Spleen (tissue), 7 donors: ENCODE measurements at regions not wholly inside any gene's neighbourhood (a gene's known extent, or its start where the extent isn't known, plus 50 kb on each side); places are given as distances from the start of the nearest gene placed in this dataset.

ENCODE experiments used
- POLR2A ChIP-seq, 3 donors: fragments of 450-650 bp; IDR thresholded peaks; one replicate each; pipeline ENCODE4 v1.5.1; 2017; ENCODE audit warnings: antibody characterized with exemption in 3 of 3, mild to moderate bottlenecking in 1 of 3
- POLR2AphosphoS5 ChIP-seq, 3 donors: sonication (generic); formaldehyde crosslinking; IDR thresholded peaks; one replicate each; pipeline ENCODE4 v1.5.1; 2017; ENCODE audit warnings: antibody characterized with exemption in 3 of 3
- TF ChIP-seq, protein P1 (sequence below), 11 experiments: fragments of 200-600 bp in 7 of 11; fragments of 450-650 bp in 4 of 11; sonication (generic) in 4 of 11; IDR thresholded peaks in 8 of 11; conservative IDR thresholded peaks in 3 of 11; 1 replicate in 7 of 11; 2 replicates in 4 of 11; pipeline versions ENCODE4 v1.4.0 to v1.8.0; 2016 to 2021; ENCODE audit warnings: antibody characterized with exemption in 11 of 11, inconsistent platforms in 4 of 11, mild to moderate bottlenecking in 1 of 11
- donor health status: DM: no; HTN: no; CAD: no; lungs with moderate emphysema.
- donor health status: DM: no; HTN: no; CAD: no.
- donor health status: DM: no; HTN: no; CAD: no.

DNA sequence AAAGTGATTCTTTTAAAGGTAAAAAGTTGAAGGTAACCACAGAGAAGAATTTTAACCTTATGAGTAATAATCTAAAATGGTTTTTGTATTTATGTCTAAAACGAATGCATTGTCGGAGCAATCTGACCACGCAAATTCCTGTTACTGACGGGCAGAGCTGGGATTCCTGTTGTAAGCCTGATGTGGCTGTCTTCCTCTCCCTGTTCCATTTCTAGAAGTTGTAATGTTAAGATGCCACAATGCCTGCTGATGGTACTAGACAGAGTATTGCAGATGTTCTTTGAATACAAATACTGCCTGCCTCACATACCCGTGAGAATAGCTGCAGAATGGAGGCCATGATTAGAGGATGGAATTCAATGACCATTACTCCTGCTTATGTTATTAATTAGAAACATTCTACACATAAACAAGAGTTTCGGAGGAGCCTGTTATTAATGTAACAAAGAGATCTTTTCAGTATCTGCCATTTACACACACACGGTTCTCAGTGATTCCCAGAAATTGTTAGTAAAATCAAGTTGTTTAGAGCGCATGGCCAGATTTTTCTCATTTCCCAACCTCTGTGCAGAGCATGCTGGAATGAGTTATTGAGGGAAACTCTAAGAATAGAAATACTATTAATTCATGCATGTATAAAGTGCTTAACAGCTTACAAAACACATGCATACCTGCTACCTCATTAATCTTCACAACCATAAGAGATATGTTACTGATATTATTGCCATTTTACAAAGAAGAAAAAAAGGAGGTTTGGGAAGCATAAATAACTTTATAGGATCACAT lies 196.8 kb downstream of the PTN start:
- TF ChIP-seq, protein P1, sequence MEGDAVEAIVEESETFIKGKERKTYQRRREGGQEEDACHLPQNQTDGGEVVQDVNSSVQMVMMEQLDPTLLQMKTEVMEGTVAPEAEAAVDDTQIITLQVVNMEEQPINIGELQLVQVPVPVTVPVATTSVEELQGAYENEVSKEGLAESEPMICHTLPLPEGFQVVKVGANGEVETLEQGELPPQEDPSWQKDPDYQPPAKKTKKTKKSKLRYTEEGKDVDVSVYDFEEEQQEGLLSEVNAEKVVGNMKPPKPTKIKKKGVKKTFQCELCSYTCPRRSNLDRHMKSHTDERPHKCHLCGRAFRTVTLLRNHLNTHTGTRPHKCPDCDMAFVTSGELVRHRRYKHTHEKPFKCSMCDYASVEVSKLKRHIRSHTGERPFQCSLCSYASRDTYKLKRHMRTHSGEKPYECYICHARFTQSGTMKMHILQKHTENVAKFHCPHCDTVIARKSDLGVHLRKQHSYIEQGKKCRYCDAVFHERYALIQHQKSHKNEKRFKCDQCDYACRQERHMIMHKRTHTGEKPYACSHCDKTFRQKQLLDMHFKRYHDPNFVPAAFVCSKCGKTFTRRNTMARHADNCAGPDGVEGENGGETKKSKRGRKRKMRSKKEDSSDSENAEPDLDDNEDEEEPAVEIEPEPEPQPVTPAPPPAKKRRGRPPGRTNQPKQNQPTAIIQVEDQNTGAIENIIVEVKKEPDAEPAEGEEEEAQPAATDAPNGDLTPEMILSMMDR (IDR thresholded peaks at IDR 0.05 in 8 of 11, conservative IDR thresholded peaks at IDR 0.05 in 3 of 11): no peak
- TF ChIP-seq POLR2AphosphoS5 (IDR thresholded peaks at IDR 0.05) (no peak), POLR2A (IDR thresholded peaks at IDR 0.05) (no peak)
